ENCODE measurements at regions not wholly inside any gene's neighbourhood (a gene's known extent, or its start where the extent isn't known, plus 50 kb on each side); places are given as distances from the start of the nearest gene placed in this dataset.

GRCh38 chr10:3537518-3537917 lies 247.5 kb downstream of the KLF6 start:
- no peak for DNase-seq

DNA sequence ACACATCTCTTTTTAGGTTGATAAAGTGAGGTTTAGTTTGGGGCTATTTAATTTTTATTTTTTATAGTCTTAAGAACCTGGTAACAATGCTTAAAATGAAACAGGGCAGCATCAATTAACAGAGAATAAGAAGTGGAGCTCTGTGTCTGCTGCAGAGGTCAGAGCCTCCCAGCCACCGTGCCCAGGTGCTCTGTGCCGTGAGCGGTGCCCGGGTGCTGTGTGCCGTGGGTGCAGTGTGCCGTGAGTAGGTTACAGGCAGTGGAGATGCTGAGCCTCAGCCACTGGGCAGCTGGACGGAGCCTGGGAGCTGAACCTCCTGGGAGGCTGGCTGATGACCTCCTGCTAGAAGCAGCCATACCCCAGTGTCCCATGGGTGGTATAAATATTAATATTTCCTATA lies 250.0 kb downstream of the KLF6 start:
- no peak for DNase-seq

DNA sequence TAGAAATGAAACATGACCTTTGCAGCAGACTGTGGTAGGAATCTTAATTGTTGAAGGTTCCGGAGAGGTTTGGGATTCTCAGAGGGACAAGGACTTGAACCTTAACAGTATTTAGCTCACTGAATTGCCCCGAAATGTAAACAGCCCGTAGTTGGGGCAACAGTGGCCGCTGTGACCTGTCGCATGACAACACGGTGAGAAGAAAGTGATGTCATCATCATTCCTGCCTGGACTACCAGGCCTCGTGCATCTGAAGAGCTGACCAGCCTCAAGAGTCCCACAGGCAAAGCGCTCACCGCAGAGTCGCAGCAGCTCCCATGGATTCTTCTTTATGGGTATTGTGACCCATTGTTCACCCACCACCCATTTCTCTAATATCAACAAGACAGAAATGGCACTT lies 250.6 kb downstream of the KLF6 start:
- no peak for DNase-seq

DNA sequence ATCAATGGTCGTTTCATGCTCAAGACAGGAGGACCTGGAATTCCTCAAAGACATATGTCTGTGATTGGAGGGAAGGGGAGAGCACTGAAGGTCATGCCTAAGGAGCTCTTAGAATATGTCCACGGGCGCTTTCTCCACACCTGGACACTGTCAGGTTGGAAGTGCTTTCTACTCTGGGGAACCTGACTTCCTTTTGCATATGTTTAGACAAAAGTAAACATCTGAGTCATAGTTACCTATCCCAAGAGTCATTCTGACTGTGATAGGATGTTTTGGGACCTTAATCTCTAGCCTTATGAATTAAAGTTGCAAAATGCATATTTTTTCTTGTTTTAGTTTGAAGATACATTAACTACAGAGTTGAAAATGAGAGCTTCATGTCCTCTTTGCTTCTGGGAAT lies 251.7 kb downstream of the KLF6 start:
- no peak for DNase-seq

DNA sequence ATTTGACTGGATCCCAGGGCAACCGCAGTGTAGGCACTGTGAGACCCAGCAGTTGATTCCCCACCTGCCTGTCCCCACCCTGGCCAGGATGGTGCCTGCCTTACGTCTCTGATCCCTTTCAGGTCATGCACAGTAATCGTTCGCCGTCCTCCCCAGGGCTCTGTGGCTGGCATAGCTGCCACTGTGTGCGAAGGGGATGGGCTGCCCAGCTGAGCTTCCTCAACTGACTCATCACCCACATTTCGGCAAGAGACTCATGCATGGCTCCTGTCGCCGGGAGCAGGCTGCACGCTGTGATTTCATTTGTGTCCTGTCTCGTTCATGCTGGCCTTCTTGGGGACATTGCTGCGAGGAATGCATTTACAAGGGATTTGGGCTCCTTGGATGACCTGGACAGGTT lies 252.4 kb downstream of the KLF6 start:
- DNase-seq: no peak

DNA sequence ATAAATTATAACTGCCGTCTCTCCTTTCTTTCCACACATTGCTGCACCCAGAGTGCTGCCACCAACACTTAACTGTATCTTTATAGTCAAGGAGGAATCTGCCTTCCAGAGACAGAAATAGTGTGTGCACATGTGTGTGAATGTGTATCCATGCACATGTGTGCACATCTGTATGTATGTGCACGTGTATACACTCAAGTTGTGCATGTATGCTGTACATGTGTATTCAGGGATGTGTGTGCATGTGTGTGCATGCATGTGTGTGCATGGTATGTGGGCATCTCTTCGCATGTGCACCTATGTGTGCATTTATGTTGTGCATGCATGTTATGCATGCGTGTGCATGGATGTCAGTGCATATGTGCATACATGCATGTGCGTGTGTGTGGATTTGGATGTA lies 253.3 kb downstream of the KLF6 start:
- DNase-seq: no peak

DNA sequence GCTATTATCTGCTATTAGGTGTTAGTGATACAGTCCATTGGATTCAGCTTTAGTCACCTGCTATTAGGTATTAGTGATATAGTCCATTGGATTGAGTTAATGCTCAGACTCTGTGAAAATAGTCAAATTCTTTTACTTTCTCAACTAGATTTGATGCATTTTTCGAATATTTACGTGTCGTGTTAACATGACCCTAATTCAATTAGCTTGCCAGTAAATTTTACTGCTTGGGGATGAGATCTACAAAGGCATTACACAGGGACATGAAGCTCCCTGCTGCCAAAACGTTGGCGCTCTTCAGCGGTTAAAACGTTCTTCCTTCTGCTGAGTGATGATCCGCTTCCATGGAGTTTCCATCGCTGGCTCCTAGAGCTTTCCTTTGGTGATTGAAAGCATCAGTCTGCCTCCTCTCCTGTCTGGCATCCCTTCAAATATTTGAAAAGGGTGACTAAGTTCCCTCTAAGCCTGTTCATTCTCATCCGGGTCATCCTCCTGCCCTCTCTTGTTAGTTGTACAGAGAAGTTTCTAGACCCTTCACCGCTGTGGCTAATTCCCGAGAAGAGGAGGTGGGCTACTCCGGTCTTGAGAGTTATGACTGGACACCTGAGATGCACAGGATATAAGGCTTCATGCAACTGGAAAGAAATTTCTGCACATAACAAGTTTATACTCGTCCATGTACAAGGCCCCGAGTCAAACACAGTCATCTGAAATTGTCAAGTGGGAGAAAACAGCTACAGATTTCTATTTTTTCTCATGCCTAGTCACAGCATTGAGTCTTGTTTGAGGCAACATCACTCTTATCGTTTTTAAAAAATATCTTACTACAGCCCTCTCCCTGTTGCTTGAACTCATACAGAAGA lies 254.0 kb downstream of the KLF6 start:
- DNase-seq: no peak

DNA sequence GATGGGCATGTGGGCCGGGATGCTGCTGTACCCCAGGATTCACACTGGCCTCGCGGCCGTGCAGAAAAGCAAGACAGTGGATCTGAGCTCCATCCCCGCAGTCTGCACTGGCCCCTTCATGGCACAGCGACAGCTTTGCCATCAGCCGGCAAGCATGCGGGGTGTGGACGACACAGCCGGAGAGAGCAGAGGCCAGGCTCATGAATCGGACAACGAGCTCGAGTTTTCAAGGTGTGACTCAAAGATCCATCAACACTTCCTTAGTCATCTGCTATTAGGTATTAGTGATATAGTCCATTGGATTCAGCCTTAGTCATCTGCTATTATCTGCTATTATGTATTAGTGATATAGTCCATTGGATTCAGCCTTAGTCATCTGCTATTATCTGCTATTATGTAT lies 254.7 kb downstream of the KLF6 start:
- DNase-seq: no peak

DNA sequence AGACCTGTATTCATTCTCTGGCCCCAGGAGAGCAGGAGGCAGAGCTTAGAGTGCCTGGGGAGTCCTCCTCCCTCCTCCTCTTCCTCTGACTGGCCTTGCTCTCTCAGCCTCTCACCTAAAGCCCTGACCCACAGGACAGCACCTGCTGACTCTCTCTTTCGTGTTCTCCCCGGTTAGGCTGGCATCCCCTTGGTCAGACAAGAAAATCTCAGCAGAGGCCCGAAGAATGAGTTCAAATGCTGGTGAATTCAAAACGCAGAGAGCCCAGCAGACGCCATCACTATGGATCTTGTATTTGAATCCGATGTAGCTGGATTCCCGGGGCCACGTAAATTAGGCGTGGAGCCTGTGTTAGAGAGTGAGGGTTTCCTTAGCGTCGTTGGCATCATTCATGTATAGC lies 255.3 kb downstream of the KLF6 start:
- DNase-seq: no peak

DNA sequence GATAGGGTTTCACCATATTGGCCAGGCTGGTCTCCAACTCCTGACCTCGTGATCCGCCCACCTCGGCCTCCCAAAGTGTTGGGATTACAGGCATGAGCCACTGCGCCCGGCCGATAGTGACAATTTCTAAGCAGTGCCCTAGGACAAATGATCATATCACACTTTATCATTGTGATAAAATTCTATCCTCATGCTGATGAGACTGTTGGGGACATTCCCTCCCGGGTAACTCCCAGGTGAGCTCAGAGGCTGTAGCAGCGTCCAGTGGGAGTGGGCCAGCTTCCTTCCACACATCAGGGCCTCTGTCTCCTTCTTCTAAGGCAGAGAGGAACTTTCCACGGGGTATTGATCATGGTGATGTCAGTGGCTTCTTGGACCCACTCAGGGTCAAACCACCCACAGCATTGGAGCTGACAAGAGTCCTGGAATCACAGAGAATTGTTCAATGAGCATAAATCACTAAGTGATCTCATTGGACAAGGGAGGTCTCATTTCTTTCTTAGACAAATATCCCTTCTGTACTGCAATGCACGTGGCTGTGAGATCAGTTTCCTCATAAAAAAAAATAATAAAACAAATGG lies 256.1 kb downstream of the KLF6 start:
- DNase-seq: no peak

DNA sequence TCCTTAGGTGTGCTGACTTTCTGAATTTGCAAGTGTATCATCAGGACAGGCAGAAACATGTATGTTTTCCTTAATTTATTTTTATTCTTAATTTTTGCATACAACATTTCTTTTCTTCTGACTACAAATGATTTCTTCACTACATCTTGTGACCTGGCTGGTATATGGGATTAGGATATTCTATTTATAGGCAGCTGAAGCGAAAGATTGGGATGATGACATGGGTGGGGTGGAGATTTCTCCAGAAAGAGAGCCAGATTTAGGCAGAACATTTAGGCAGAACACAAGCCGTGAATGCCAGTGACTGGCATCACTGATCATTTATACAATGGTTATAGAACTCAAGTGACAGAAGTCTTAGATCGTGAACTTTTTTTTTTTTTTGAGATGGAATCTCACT lies 256.7 kb downstream of the KLF6 start:
- no peak for DNase-seq

DNA sequence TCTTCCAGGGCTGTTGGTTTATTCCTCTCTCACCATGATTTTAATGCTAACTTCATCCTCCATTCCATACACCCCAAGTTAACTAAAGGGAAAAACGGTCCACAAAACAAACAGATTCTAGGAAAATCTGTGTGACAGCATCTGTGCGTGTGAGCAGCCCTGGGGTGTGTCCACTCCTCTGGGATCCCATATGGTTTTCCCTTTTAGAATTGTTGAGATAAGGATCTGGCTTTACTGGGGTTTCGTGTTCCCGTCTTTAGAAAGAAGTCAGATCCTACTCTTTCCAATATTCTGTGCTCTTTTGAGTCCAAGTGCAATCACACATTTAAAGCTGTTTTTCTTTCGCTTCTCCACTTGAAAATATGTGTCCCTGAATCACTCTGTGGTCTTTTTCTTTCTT lies 257.1 kb downstream of the KLF6 start:
- no peak for DNase-seq

DNA sequence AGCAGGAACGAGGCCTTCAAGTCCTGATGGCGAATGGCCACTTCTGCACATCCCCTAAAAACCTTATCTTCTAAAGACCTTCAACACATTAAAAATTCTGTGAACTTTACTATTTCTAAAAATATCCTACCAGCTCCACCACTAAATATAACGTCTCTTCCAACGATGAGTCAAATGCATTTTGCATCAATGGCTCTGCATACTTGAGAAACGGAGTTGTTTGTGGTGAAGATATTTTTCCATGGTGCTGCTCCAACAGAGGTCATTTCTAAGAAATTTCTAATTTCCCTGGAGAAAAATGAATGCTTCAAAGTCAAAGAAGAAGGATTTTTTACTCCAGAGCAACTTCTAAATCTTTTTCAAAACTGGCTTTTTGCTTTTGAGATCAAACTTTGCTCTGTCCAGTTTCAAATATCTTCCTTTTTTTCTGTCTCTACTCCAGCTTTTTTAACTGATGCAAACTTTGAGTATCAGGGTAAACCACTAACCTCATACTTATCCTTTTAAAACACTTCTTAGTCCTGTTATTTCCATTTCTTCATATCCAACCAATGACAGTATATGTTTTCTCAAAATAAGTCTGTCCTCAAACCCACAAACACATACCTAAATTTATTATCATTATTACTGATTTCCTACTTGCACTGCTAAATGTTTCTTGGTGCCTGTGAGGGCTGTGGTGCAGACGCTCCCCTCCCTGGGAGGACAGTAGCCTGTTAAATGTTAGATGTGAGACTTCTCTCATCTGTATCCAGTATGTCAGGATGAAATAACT lies 258.1 kb downstream of the KLF6 start:
- no peak for DNase-seq

GRCh38 chr10:3525832-3526449 lies 259.1 kb downstream of the KLF6 start:
- no peak for DNase-seq

GRCh38 chr10:3524086-3524960 lies 260.7 kb downstream of the KLF6 start:
- DNase-seq: no peak

DNA sequence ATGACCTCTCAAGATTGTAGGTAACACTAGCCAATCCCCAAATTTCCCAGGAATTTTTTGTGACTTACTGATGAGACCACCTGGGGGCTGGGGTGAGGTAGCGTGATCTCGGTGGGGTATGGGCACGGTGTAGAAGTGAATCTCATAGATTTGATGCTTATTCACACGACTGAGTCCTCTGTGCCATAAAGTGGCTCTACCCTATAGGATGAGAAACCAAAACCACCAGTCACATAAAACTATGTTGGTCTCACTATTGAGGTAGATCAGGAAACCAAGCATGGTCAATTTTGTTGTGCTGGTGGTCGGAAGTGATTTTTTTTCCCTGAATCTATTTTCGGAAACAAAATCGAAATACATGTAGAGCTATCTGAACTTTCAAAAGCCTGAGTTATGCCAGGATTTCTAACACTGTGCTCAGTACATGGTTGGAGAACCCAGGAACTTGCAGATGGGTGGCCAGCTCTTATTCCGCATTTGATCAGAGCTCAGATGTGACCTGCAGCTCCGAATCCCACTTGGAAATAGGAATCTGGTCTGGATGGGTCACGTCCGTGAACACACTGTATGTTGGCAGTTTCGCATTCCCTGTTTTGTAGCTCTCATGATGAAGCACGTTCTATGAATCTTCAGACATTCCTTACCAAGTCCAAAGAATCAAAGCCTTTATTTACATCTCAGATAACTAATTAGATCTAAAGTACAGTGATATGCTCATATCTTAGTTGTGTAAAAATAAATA lies 261.5 kb downstream of the KLF6 start:
- DNase-seq: no peak

- no peak for DNase-seq
Measured at GRCh38 chr10:3516923-3517255, 268.1 kb downstream of the KLF6 start.

- no peak for DNase-seq
Measured at GRCh38 chr10:3516234-3516922, 268.6 kb downstream of the KLF6 start.

DNA sequence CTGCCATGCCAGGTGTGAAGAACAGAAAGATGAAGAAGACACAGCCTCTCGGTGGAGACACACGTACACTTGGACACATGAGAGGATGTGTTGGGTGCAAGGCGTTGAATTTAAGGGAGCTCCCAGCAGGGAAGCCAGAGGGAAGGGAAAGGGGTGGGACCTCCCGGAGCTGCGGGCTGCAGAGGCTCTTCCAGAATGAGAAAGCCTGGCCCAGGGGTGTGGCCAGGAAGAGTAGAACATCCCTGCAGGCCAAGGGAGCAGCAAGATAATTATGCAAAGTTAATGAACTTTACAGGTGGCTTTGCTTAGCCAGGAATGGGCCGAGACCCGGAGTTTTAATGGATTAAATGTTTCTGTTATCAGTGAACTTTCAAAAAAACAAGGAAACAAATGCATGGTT lies 270.3 kb downstream of the KLF6 start:
- DNase-seq: no peak

DNA sequence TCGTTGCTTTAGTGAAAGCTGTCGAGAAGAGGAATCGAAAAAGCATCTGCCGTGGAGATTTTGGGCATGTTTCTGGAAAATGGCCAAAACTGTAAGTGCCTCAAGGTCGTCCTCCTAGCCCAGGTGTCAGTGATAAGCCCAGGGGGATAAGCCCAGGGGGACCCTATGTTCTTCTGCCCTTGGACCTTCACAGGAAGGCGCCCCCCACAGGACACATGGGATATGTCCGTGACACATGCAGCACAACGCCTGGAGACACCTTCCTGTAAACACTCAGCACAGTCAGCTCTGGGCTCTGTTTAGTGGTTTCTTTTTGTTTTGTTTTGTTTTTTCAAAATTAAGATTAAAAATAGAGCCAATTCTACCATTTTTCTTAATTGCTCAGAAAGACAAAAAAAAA lies 272.7 kb downstream of the KLF6 start:
- no peak for DNase-seq

DNA sequence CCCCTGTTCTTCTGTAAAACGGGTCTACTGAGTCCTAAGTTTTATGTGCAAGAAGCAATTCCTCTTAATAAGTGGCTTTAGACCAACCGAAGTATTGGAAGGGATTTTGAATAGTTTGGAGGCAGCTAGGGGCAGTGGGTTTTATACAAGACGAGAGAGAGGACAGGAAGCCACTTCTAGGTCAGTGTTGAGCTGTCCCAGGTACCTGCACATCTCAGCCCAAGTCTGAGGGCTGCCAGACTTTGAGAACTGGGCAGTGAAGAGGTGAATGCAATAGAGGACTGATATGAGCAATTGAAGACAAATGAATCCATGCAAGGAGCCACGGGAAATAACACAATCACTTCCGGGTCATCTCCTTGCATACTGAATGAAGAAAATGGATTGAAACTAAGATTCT lies 273.5 kb downstream of the KLF6 start:
- no peak for DNase-seq

Data from activated CD4-positive, CD25-positive, alpha-beta regulatory T cell (primary cell).